ENCODE measurements at regions not wholly inside any gene's neighbourhood (a gene's known extent, or its start where the extent isn't known, plus 50 kb on each side); places are given as distances from the start of the nearest gene placed in this dataset.

GRCh38 chr3:55413236-55413635 is 73.9 kb downstream of the WNT5A start:
- peaks cover 2% of the 10 kb centered on the region for H3K9me3 Mint-ChIP-seq
- H3K27me3 Mint-ChIP-seq (ENCODE audit: low read depth): no peaks in the 10 kb centered on the region
- no peak for DNase-seq
- no peaks in the 10 kb centered on the region for H3K4me1 Mint-ChIP-seq (ENCODE audit: low read depth)
- intact Hi-C loops (cut with micrococcal nuclease): no loop called here
- CTCF ChIA-PET: no interaction called here
- H3K4me3 Mint-ChIP-seq: no peak overlapping the region
- no peak overlapping the region for H3K27ac Mint-ChIP-seq
- no peaks in the 10 kb centered on the region for H3K36me3 Mint-ChIP-seq (ENCODE audit: low read depth)

GRCh38 chr3:55412545-55412944 is 74.6 kb downstream of the WNT5A start:
- Mint-ChIP-seq H3K36me3 (ENCODE audit: low read depth) (no peaks in the 10 kb centered on the region), H3K4me3 (no peak overlapping the region), H3K9me3 (no peaks in the 10 kb centered on the region), H3K27me3 (ENCODE audit: low read depth) (no peaks in the 10 kb centered on the region), H3K27ac (no peak overlapping the region), H3K4me1 (ENCODE audit: low read depth) (no peaks in the 10 kb centered on the region)
- CTCF ChIA-PET: no interaction called here
- intact Hi-C loops (cut with micrococcal nuclease): no loop called here
- no peak for DNase-seq

- CTCF ChIA-PET: no interaction called here
Observed at GRCh38 chr3:55409806-55410205, 77.3 kb downstream of the WNT5A start.

DNA sequence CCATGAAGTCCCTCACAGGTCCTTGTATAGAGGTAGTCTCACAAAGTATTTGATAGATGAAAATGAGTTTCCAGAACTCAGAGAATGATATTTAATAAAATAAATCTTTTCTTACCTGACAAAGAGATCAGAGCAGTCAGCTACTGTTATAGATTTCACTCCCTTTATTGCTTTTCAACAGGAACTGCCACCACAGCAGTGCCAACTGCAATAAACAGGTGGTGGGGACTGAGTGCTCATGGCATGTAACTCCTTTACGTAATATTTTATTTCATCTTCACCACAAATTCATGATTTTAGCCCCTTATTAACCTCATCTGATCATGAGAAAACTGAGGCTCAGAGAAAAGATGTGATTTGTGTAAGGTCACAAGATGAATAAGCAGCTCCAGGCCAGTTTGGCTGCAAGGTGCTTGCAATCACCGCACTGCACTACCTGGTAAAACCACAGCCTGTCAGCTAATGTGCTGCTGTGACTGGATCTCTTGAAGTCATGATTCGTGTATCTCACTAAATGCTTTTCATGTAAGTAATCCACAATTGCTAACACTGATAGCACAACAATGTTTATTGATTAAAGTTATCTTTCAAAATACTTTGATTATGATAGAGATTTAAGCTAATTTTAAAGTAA is 78.8 kb downstream of the WNT5A start:
- Mint-ChIP-seq H3K27me3 (ENCODE audit: low read depth) (no peaks in the 10 kb centered on the region), H3K9me3 (peaks cover 8% of the 10 kb centered on the region), H3K4me3 (no peak overlapping the region), H3K36me3 (ENCODE audit: low read depth) (no peaks in the 10 kb centered on the region), H3K4me1 (ENCODE audit: low read depth) (no peaks in the 10 kb centered on the region), H3K27ac (no peak overlapping the region)
- intact Hi-C loops (cut with micrococcal nuclease): no loop called here
- CTCF ChIA-PET: no interaction called here
- DNase-seq: no peak

More at GRCh38 chr3:55409806-55410205, 77.3 kb downstream of the WNT5A start:
- Mint-ChIP-seq H3K9me3 (peaks cover 8% of the 10 kb centered on the region), H3K4me1 (ENCODE audit: low read depth) (no peaks in the 10 kb centered on the region), H3K27ac (no peak overlapping the region), H3K4me3 (no peak overlapping the region), H3K36me3 (ENCODE audit: low read depth) (no peaks in the 10 kb centered on the region), H3K27me3 (ENCODE audit: low read depth) (no peaks in the 10 kb centered on the region)
- intact Hi-C loops (cut with micrococcal nuclease): no loop called here
- DNase-seq: no peak

DNA sequence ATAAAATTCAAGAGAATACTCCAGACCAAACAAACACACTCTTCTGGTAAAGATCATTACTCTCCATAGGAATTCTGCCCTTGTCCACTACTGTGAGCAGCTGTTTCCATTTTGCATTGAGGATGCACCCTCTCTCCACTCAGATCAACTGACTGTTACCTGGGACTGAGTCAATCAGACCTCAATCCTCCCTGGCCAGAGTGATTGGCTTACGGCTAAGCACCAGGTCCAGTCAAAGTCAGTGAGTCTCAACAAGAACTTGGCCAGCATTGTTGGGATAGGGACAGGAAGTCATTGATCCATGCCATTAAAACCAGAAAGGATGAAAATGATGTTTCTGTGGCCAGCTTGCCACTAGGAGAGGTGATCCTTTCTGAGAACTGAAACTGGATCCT is 79.7 kb downstream of the WNT5A start:
- Mint-ChIP-seq H3K36me3 (ENCODE audit: low read depth) (no peaks in the 10 kb centered on the region), H3K9me3 (peaks cover 8% of the 10 kb centered on the region), H3K4me3 (no peak overlapping the region), H3K27ac (no peak overlapping the region), H3K4me1 (ENCODE audit: low read depth) (no peaks in the 10 kb centered on the region), H3K27me3 (ENCODE audit: low read depth) (no peaks in the 10 kb centered on the region)
- CTCF ChIA-PET: no interaction called here
- no peak for DNase-seq
- intact Hi-C loops (cut with micrococcal nuclease): no loop called here

GRCh38 chr3:55406696-55407425 is 80.2 kb downstream of the WNT5A start:
- H3K4me1 Mint-ChIP-seq (ENCODE audit: low read depth): no peaks in the 10 kb centered on the region
- H3K27me3 Mint-ChIP-seq (ENCODE audit: low read depth): no peaks in the 10 kb centered on the region
- intact Hi-C loops (cut with micrococcal nuclease): no loop called here
- peaks cover 8% of the 10 kb centered on the region for H3K9me3 Mint-ChIP-seq
- no peak overlapping the region for H3K4me3 Mint-ChIP-seq
- CTCF ChIA-PET: no interaction called here
- DNase-seq: no peak
- no peaks in the 10 kb centered on the region for H3K36me3 Mint-ChIP-seq (ENCODE audit: low read depth)
- no peak overlapping the region for H3K27ac Mint-ChIP-seq

GRCh38 chr3:55405436-55405835 is 81.7 kb downstream of the WNT5A start:
- no peak overlapping the region for H3K27ac Mint-ChIP-seq
- intact Hi-C loops (cut with micrococcal nuclease): no loop called here
- H3K9me3 Mint-ChIP-seq: peaks cover 10% of the 10 kb centered on the region
- no peaks in the 10 kb centered on the region for H3K36me3 Mint-ChIP-seq (ENCODE audit: low read depth)
- no peak overlapping the region for H3K4me3 Mint-ChIP-seq
- H3K4me1 Mint-ChIP-seq (ENCODE audit: low read depth): no peaks in the 10 kb centered on the region
- no peaks in the 10 kb centered on the region for H3K27me3 Mint-ChIP-seq (ENCODE audit: low read depth)
- CTCF ChIA-PET: interaction anchor here (1.2 kb wide), 1 partner anchor 280 kb away, joined by 3 read pairs; no protein-coding TSS in a partner anchor
- DNase-seq: peak; percentile 5

DNA sequence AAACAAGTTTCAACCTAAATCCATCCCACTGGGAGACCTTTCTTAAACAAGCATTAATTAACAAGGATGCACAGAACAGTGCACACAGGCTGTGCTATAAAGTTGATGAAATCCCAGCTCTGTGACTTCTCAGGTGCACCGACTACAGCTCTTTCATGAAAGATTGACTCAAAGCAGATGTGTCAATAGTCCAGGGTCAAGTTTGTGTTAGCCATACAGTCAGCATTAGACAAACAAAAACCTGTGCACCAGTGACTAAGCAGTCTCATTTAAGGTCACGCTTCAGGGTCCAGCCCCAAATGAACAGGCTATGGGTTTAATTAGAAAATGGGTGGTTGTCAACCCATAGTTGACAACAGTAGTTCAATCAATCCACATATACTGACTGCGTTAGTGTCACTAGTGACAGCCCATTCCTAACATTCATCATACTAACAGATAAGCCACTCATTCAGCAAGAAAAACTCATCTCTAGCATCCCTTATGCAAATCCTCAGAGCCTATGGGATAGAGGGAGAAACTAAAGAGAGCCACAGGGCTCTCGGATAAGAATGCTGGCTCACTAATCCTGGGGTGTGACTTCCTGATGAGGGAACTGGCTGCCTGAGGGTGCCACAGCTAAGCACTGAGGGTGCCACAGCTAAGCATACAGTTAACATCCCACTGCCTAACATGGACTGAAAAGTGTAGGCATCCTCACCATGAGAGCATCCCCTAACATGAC is 84.1 kb downstream of the WNT5A start:
- DNase-seq: no peak
- Mint-ChIP-seq H3K27ac (no peak overlapping the region), H3K4me3 (no peak overlapping the region), H3K9me3 (peaks cover 10% of the 10 kb centered on the region), H3K4me1 (ENCODE audit: low read depth) (no peaks in the 10 kb centered on the region), H3K36me3 (ENCODE audit: low read depth) (no peaks in the 10 kb centered on the region), H3K27me3 (ENCODE audit: low read depth) (no peaks in the 10 kb centered on the region)
- intact Hi-C loops (cut with micrococcal nuclease): no loop called here
- CTCF ChIA-PET: no interaction called here

- Mint-ChIP-seq H3K4me3 (no peak overlapping the region), H3K27me3 (ENCODE audit: low read depth) (peaks cover 2% of the 10 kb centered on the region), H3K9me3 (no peaks in the 10 kb centered on the region), H3K27ac (no peak overlapping the region), H3K4me1 (ENCODE audit: low read depth) (no peaks in the 10 kb centered on the region), H3K36me3 (ENCODE audit: low read depth) (no peaks in the 10 kb centered on the region)
- CTCF ChIA-PET: no interaction called here
- no peak for DNase-seq
- intact Hi-C loops (cut with micrococcal nuclease): no loop called here
Observed at GRCh38 chr3:55380561-55380960, 106.5 kb downstream of the WNT5A start.

DNA sequence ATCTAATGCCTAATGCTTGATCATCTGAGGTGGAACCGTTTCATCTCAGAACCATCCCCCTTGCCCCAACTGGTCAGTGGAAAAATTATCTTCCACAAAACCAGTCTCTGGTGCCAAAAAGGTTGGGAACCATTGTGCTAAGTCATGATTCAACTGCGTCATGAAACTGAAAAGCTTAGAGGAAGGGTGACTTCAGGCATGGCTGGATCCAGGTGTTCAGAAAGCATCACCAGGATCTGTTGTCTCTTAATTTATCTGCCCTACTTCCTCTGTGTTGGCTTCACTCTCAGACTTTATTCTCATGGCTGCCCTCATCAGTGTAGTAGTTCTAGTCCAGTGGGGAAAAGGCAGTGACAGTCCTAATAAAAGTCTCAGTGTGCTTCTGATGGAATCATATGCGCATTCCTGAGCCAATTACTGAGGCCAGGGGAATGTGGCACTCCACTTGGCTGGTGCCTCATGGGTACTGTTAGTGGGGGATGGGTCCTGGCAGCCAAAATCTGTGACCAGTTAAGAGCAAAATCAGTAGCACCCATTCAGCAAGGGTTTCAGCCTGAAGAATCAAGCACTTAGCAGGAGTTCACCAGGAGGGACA is 110.3 kb downstream of the WNT5A start:
- Mint-ChIP-seq H3K36me3 (ENCODE audit: low read depth) (no peaks in the 10 kb centered on the region), H3K27me3 (ENCODE audit: low read depth) (peaks cover 4% of the 10 kb centered on the region), H3K4me3 (no peak overlapping the region), H3K9me3 (no peaks in the 10 kb centered on the region), H3K4me1 (ENCODE audit: low read depth) (no peaks in the 10 kb centered on the region), H3K27ac (no peak overlapping the region)
- DNase-seq: no peak
- CTCF ChIA-PET: no interaction called here
- intact Hi-C loops (cut with micrococcal nuclease): no loop called here

- Mint-ChIP-seq H3K9me3 (no peaks in the 10 kb centered on the region), H3K27me3 (ENCODE audit: low read depth) (peaks cover 4% of the 10 kb centered on the region), H3K27ac (no peak overlapping the region), H3K4me3 (no peak overlapping the region), H3K36me3 (ENCODE audit: low read depth) (no peaks in the 10 kb centered on the region), H3K4me1 (ENCODE audit: low read depth) (no peaks in the 10 kb centered on the region)
- no peak for DNase-seq
- intact Hi-C loops (cut with micrococcal nuclease): no loop called here
- CTCF ChIA-PET: no interaction called here
Observed at GRCh38 chr3:55373423-55373822, 113.7 kb downstream of the WNT5A start.

DNA sequence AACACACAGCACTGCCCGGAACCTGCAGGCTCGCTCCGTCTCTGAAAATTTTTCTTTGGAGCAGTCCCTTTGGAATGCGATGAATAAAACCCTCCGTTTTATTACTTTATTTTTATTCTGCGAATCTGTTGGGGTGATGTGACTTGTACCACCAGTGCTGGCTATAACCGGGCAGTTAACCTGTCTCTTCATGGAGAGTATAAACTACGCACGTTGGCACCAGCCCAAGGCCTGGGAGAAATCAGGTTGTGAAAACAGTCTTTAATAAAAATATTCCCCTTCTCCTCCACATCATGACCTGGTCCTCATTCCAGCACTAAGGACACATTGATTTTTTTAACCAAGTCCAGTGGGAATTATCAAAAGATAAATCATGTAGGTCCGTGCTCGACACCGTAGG is 116.8 kb downstream of the WNT5A start:
- Mint-ChIP-seq H3K4me1 (ENCODE audit: low read depth) (no peaks in the 10 kb centered on the region), H3K27ac (no peak overlapping the region), H3K36me3 (ENCODE audit: low read depth) (no peaks in the 10 kb centered on the region), H3K9me3 (no peaks in the 10 kb centered on the region), H3K27me3 (ENCODE audit: low read depth) (peaks cover 2% of the 10 kb centered on the region), H3K4me3 (no peak overlapping the region)
- DNase-seq: no peak
- intact Hi-C loops (cut with micrococcal nuclease): no loop called here
- CTCF ChIA-PET: no interaction called here

Measured in activated naive CD4-positive, alpha-beta T cell treated with anti-CD3 and anti-CD28 coated beads for 36 hours (primary cell).